ENCODE measurements at regions not wholly inside any gene's neighbourhood (a gene's known extent, or its start where the extent isn't known, plus 50 kb on each side); places are given as distances from the start of the nearest gene placed in this dataset.

DNA sequence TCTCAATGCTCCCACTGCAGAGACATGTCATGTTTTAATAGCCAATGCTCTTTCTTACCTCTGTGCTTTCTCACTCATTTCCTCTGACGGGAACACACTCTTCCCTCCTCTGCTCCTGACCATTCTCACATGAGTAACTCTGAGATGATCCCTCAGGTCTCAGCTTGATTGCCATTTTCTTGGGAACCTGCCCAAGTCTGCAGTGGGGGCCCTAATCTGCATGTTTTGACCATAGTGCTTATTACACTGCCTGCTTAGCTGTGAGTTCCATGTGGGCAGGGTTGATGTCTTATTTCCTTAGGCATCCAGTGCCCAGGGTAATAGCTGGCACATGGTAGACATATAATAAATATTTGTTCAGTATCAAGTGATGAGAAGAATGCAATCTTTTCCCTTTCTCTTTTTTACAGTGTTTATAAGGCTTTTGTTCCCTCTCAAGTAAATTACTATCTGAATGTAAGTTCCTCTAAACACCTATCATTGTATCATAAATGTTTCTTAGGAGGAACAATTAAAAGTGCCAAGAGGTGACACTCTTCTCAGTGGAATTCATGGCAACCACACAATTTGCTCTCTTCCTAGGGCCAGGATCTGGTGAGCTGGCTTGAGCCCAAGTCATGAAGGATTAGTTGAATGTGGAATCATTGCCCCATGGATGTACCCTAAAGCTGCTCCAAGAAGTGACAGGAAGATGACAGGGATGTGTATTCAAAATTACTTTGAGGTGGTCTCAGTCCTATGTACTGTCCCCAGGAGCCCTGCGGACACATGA lies 485.4 kb upstream of the USP24 start:
- TF ChIP-seq POLR2A (IDR thresholded peaks at IDR 0.05) (no peak), EP300 (IDR thresholded peaks at IDR 0.05) (no peak)
- TF ChIP-seq, protein P1, sequence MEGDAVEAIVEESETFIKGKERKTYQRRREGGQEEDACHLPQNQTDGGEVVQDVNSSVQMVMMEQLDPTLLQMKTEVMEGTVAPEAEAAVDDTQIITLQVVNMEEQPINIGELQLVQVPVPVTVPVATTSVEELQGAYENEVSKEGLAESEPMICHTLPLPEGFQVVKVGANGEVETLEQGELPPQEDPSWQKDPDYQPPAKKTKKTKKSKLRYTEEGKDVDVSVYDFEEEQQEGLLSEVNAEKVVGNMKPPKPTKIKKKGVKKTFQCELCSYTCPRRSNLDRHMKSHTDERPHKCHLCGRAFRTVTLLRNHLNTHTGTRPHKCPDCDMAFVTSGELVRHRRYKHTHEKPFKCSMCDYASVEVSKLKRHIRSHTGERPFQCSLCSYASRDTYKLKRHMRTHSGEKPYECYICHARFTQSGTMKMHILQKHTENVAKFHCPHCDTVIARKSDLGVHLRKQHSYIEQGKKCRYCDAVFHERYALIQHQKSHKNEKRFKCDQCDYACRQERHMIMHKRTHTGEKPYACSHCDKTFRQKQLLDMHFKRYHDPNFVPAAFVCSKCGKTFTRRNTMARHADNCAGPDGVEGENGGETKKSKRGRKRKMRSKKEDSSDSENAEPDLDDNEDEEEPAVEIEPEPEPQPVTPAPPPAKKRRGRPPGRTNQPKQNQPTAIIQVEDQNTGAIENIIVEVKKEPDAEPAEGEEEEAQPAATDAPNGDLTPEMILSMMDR (IDR thresholded peaks at IDR 0.05): no peak

Measured in tibial nerve (tissue), 4 donors.